ENCODE measurements at regions not wholly inside any gene's neighbourhood (a gene's known extent, or its start where the extent isn't known, plus 50 kb on each side); places are given as distances from the start of the nearest gene placed in this dataset.
"Not testable (repeated sequence)": the region's sequence is repeated elsewhere in the genome, so short reads cannot be mapped to it uniquely, and the experiment has no call there.

GRCh38 chr4:75255261-75255660 is 258.9 kb downstream of the RCHY1 start:
- dilution Hi-C loops (cut with MboI; ENCODE audit: extremely low pct_ligation_motif_present, low sequenced_read_pairs): no loop called here
- no peaks in the 10 kb centered on the region for H3K79me2 ChIP-seq (ENCODE audit: control insufficient read depth, insufficient read depth, low read length)
- no peak overlapping the region for H3K27ac ChIP-seq (ENCODE audit: control insufficient read depth, insufficient read depth, low read length)
- no peak for DNase-seq (ENCODE audit: low read depth, low spot score)
- H3K9ac ChIP-seq (ENCODE audit: control insufficient read depth, extremely low read depth, insufficient read depth, low read length): no peak overlapping the region
- no peaks in the 10 kb centered on the region for H3K9me1 ChIP-seq (ENCODE audit: control insufficient read depth, extremely low read depth, insufficient read depth, low read length)
- no peaks in the 10 kb centered on the region for H3K36me3 ChIP-seq (ENCODE audit: control insufficient read depth in 2 of 2, extremely low read depth in 1 of 2, insufficient read depth in 2 of 2, low read length in 2 of 2)
- no peak overlapping the region for H2AFZ ChIP-seq (ENCODE audit: control insufficient read depth, low read length)
- no peak overlapping the region for H3K4me2 ChIP-seq (ENCODE audit: control insufficient read depth, extremely low read depth, insufficient read depth, low read depth, low read length)
- no peaks in the 10 kb centered on the region for H3K27me3 ChIP-seq (ENCODE audit: control insufficient read depth, extremely low read depth, insufficient read depth, low read length)
- FAIRE-seq: no peak
- no peak for TF ChIP-seq EZH2 (IDR thresholded peaks at IDR 0.05; ENCODE audit: low read length)
- no peak for TF ChIP-seq CTCF (optimal IDR thresholded peaks at IDR 0.05 in 1 of 3, IDR thresholded peaks at IDR 0.05 in 1 of 3, conservative IDR thresholded peaks at IDR 0.05 in 1 of 3; ENCODE audit: extremely low read depth in 1 of 3, insufficient read depth in 2 of 3, low read length in 3 of 3)
- H4K20me1 ChIP-seq (ENCODE audit: control insufficient read depth, extremely low read depth, insufficient read depth, low read length): no peaks in the 10 kb centered on the region
- no peaks in the 10 kb centered on the region for H3K4me1 ChIP-seq (ENCODE audit: control insufficient read depth, extremely low read depth, insufficient read depth, low read length)
- no peak overlapping the region for H3K4me3 ChIP-seq (ENCODE audit: control insufficient read depth in 2 of 3, extremely low read depth in 1 of 3, insufficient read depth in 2 of 3, low read depth in 1 of 3, low read length in 3 of 3)
- H3K9me3 ChIP-seq (ENCODE audit: control insufficient read depth, low read depth, low read length): no peaks in the 10 kb centered on the region

- no peak overlapping the region for H3K9ac ChIP-seq (ENCODE audit: control insufficient read depth, extremely low read depth, insufficient read depth, low read length)
- H3K4me2 ChIP-seq (ENCODE audit: control insufficient read depth, extremely low read depth, insufficient read depth, low read depth, low read length): no peak overlapping the region
- no peaks in the 10 kb centered on the region for H3K27me3 ChIP-seq (ENCODE audit: control insufficient read depth, extremely low read depth, insufficient read depth, low read length)
- H3K4me1 ChIP-seq (ENCODE audit: control insufficient read depth, extremely low read depth, insufficient read depth, low read length): no peaks in the 10 kb centered on the region
- H3K9me3 ChIP-seq (ENCODE audit: control insufficient read depth, low read depth, low read length): no peaks in the 10 kb centered on the region
- H3K79me2 ChIP-seq (ENCODE audit: control insufficient read depth, insufficient read depth, low read length): no peaks in the 10 kb centered on the region
- H3K27ac ChIP-seq (ENCODE audit: control insufficient read depth, insufficient read depth, low read length): no peak overlapping the region
- DNase-seq (ENCODE audit: low read depth, low spot score) (no peak), FAIRE-seq (no peak)
- H3K36me3 ChIP-seq (ENCODE audit: control insufficient read depth in 2 of 2, extremely low read depth in 1 of 2, insufficient read depth in 2 of 2, low read length in 2 of 2): no peaks in the 10 kb centered on the region
- no peaks in the 10 kb centered on the region for H4K20me1 ChIP-seq (ENCODE audit: control insufficient read depth, extremely low read depth, insufficient read depth, low read length)
- dilution Hi-C loops (cut with MboI; ENCODE audit: extremely low pct_ligation_motif_present, low sequenced_read_pairs): no loop called here
- no peak for TF ChIP-seq CTCF (optimal IDR thresholded peaks at IDR 0.05 in 1 of 3, IDR thresholded peaks at IDR 0.05 in 1 of 3, conservative IDR thresholded peaks at IDR 0.05 in 1 of 3; ENCODE audit: extremely low read depth in 1 of 3, insufficient read depth in 2 of 3, low read length in 3 of 3)
- TF ChIP-seq EZH2 (IDR thresholded peaks at IDR 0.05; ENCODE audit: low read length): no peak
- H2AFZ ChIP-seq (ENCODE audit: control insufficient read depth, low read length): no peak overlapping the region
- H3K9me1 ChIP-seq (ENCODE audit: control insufficient read depth, extremely low read depth, insufficient read depth, low read length): no peaks in the 10 kb centered on the region
- H3K4me3 ChIP-seq (ENCODE audit: control insufficient read depth in 2 of 3, extremely low read depth in 1 of 3, insufficient read depth in 2 of 3, low read depth in 1 of 3, low read length in 3 of 3): no peak overlapping the region
Measured at GRCh38 chr4:75254745-75255144, 259.5 kb downstream of the RCHY1 start.

- not testable (repeated sequence) for H3K4me3 ChIP-seq (ENCODE audit: control insufficient read depth in 2 of 3, extremely low read depth in 1 of 3, insufficient read depth in 2 of 3, low read depth in 1 of 3, low read length in 3 of 3); DNase-seq (ENCODE audit: low read depth, low spot score)
Measured at GRCh38 chr4:75253094-75253493, 261.1 kb downstream of the RCHY1 start.

More at GRCh38 chr4:75253094-75253493, 261.1 kb downstream of the RCHY1 start:
- H3K9ac ChIP-seq (ENCODE audit: control insufficient read depth, extremely low read depth, insufficient read depth, low read length); H3K4me2 ChIP-seq (ENCODE audit: control insufficient read depth, extremely low read depth, insufficient read depth, low read depth, low read length); H4K20me1 ChIP-seq (ENCODE audit: control insufficient read depth, extremely low read depth, insufficient read depth, low read length); dilution Hi-C loops (cut with MboI; ENCODE audit: extremely low pct_ligation_motif_present, low sequenced_read_pairs); H2AFZ ChIP-seq (ENCODE audit: control insufficient read depth, low read length); H3K9me3 ChIP-seq (ENCODE audit: control insufficient read depth, low read depth, low read length); H3K79me2 ChIP-seq (ENCODE audit: control insufficient read depth, insufficient read depth, low read length); FAIRE-seq; H3K4me1 ChIP-seq (ENCODE audit: control insufficient read depth, extremely low read depth, insufficient read depth, low read length); H3K27me3 ChIP-seq (ENCODE audit: control insufficient read depth, extremely low read depth, insufficient read depth, low read length); H3K27ac ChIP-seq (ENCODE audit: control insufficient read depth, insufficient read depth, low read length); H3K36me3 ChIP-seq (ENCODE audit: control insufficient read depth in 2 of 2, extremely low read depth in 1 of 2, insufficient read depth in 2 of 2, low read length in 2 of 2); H3K9me1 ChIP-seq (ENCODE audit: control insufficient read depth, extremely low read depth, insufficient read depth, low read length): not testable (repeated sequence)

Measured in keratinocyte (primary cell).